ENCODE measurements at regions not wholly inside any gene's neighbourhood (a gene's known extent, or its start where the extent isn't known, plus 50 kb on each side); places are given as distances from the start of the nearest gene placed in this dataset.
"Not testable (repeated sequence)": the region's sequence is repeated elsewhere in the genome, so short reads cannot be mapped to it uniquely, and the experiment has no call there.

DNA sequence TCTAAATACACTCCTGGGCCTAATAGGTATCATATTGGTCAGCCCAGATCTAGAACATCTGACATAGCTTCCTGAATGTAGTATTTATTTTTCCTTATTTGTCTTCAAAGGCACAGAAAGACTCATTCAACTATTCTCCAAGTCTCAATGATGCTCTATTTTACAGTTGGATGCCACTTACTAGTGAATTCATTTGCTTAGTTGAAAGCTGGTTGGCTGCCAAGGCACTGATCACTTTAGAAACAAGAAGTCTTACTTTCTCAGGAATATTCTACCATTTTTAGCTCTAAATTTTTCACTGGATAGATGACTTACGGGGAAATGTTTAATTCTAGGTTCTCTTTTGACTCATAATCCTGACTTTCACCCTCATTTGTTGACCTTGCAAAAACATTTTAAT is 863.4 kb downstream of the SORCS1 start:
- peak; percentile 4 for DNase-seq (ENCODE audit: low read depth, low spot score)

DNA sequence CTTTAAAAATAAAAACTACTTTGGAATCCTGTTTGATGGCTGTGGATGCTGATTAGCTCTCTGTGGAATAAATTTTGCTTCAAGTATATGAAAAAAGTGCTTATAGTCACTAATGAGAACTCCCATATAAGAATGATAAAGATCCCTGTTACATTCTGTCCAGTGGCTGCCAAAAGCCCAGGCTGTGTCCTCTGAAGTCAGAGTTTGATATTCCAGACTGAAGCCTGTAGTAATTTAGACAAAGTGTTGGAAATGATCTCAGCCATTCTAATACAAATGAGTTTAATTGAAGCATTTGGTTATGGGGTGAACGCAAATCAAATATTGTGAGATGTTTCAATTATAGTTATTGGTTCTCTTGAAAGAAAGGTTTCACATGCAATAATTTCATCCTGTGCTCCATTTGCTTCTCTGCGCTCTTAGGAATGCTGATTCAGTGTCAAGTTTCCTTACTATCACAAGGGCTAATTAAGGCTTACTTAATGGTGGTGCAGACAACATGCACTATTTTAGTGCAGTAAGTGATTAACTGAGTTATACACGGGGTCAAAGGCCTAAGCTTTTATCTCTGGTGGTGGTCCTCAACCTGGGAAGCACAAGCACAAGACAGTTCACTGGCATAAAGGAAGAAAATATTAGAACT is 867.6 kb downstream of the SORCS1 start:
- DNase-seq (ENCODE audit: low read depth, low spot score): no peak

DNA sequence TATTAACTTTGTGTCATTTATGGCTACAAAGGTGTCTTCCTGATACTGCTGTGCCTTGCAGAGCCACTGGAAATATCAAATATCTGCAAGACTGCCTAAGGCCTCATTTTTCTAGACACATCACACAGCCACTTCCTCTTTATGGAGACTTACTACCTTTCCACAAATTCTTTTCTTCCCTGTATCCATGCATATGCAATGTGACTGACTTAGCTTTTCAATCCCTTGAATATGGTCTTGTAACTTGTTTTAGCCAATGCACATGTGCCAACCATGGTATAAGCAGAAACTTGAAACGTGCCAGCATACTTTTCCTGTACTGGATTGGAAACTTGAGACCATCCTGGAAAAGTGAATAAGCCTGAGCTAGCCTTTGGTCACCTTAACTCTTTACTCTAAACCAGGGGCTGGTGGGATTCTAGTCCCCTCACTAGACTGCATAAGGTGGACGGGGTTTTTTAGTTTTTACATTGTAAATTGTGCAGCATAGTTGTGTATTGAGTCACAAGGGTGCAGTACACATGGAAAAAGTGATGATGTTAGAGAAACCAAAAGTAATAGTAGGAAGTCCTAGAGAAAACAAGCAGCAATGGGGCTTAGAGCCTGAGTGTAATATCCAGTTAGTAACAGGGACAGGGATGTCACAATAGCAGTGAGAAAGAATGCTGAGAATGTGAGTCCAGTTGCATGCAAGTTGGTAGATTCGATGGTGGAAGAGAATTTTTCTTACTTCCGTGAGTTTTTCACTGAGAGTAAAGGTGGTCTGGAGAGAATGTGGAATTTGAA is 879.5 kb downstream of the SORCS1 start:
- DNase-seq (ENCODE audit: low read depth, low spot score): peak; percentile 23

DNA sequence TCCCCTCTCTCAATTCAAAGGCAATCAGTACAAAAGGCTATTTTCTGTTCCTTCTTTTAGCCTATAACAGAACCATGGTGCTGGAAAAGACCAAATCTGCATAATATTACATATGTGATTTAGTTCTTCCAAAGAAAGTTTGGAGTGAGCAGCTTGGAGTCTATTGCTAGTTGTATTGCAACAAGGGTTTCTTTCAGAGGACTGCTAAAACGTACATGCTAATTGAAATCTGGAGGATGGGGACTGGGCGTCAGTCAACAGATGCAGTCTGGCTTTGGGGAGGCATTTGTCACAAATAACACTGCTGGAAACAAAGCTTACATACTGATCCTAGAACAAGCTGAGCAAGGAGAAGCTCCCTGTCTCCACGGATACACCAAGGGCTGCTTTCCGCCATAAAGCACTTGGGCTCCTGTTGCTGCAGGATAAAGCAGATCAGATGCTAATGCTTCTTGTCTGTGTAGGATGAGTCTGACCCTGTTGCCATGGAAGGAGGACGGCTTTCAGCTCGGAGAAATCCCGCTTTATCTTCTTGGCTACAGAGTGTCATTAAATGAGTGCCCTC is 883.5 kb downstream of the SORCS1 start:
- no peak for DNase-seq (ENCODE audit: low read depth, low spot score)

DNA sequence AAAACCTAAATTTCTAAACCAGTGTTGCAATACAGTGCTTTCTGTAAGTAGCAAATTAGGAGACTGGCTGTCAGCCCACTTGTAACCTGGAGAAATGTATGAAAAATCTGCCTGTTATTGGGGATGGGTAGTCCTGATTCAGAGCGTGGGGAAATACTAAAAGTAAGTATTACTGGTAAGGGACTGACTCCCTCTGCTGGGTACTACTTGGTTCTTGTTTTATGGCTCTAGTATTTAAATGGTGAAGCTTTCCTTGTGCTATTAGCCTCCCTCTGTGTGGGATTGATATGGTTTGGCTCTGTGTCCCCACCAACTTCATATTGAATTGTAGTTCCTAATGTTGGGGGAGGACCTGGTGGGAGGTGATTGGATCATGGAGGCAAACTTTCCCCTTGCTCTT is 886.1 kb downstream of the SORCS1 start:
- no peak for DNase-seq (ENCODE audit: low read depth, low spot score)

DNA sequence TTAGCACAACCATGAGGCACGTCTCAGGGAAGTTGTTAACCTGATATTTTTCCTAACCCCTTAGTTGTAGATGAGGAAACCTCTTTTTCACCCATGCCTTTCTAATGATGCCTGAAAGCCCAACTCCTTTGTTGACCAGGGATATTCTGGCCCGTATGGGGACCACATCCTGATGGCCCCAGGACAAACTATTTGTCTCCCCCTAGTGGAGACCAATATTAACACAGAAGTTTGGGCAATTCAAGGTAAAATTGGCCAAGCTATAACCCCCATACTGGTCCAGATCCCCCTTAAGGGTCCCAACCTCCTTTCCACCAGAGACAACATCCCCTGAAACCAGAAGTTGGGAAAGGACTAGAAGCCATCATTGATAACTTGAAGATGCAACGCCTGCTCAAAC is 893.3 kb downstream of the SORCS1 start:
- DNase-seq (ENCODE audit: low read depth, low spot score): no peak

DNA sequence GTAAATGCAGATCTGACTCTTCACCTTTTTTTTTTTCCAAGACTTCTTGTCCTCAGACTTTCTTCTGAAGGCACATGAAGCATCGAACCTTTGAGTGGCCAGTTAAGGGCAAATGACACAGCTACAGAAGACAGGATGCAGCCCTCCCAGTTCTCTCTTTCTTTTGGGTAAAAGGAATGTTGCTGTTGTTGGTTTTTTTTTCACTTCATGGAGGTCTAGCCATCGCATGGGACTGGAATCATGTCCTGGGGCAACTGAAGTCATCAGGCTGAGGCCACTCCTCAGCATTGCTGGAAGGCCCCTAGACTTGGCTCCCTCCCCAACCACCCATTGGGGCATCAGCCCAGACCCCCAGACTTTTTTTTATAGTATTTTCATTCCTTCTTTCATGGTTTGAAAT is 896.5 kb downstream of the SORCS1 start:
- no peak for DNase-seq (ENCODE audit: low read depth, low spot score)

DNA sequence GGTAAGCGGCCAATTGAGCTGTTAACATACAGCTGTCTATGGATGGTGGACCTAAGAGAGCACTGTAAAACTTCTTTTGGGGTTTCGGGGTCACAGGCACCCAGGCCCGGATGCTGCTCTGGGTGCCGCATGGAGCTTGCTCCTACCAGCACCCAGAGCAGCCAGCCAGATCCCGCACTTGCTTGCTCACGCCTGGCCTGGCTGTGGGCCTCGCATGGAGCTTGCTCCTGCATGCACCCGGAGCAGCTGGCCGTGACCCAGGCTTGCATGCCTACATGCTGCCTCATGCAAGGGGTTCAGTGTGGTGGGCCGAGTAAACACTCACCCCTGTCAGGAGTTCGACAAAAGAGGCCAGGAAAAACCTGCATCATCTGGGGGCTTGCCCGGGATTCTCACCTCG is 896.9 kb downstream of the SORCS1 start:
- DNase-seq (ENCODE audit: low read depth, low spot score): no peak

DNA sequence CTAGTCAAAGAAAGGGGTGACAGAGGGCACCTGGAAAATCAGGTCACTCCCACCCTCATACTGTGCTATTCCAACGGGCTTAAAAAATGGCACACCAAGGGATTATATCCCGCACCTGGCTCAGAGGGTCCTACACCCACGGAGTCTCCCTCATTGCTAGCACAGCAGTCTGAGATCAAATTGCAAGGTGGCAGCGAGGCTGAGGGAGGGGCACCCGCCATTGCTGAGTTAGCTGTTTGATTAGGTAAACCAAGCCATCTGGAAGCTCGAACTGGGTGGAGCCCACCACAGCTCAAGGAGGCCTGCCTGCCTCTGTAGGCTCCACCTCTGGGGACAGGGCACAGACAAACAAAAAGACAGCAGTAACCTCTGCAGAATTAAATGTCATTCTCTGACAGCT is 907.1 kb downstream of the SORCS1 start:
- DNase-seq (ENCODE audit: low read depth, low spot score): not testable (repeated sequence)

DNA sequence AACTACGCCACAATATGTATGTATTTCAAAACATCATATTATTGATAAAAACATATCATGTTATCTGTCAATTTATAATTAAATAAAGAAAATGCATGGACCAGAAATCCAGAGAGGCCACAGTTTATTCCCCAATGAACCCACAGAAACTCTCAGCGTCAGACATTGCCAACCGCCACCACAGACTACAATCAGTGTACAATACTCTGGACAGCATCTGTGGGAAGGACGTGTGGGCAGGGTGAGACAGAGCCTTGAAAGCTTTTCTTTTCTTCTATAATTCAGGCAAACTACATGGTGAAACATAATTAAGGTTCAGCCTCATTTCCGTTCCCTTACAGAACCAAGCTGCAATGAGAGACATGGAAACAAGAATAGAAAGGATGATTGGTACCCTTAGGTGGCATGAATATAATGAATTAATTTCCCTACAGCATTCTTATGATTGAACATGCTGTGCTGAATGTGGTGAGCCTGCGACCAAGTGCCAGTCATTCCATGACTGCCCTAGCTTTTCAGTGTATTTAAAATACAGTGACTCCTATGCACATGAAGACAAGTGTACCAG is 909.3 kb downstream of the SORCS1 start:
- peak; percentile 29 for DNase-seq (ENCODE audit: low read depth, low spot score)

DNA sequence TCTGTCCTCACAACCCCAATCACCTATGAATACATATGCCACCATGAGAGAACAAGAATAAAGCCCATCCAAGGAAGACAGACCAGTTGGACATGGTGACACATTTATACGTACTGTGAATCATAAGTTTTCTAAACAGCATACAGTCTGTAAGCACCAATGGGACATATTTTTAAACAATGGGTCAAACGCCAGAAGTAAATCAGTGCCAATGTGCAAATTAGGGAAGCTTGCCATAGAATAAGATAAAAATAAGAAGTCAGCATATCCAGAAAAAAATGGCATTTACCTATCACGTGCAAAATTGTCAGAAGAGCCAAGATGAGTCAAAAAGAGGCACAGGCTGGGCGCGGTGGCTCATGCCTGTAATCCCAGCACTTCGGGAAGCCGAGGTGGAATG is 910.4 kb downstream of the SORCS1 start:
- no peak for DNase-seq (ENCODE audit: low read depth, low spot score)

DNA sequence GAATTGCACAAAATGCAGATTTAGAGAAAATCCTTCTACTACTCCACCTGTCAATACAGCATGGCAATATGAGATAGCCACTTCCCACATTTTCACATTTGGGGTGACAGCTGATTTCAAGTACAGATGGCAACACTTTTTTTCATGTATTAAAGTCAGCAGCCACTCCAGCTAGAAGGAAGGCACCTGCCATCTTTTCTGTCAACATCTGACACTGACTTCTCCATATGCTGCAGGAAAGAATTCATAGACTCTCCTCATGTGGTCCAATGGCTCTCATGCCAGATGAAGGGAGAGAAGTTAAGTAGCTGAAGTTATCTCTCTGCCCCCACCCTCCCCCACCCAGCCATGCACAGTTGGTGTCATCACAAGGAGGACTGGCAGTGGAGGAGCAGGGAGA is 912.0 kb downstream of the SORCS1 start:
- no peak for DNase-seq (ENCODE audit: low read depth, low spot score)

DNA sequence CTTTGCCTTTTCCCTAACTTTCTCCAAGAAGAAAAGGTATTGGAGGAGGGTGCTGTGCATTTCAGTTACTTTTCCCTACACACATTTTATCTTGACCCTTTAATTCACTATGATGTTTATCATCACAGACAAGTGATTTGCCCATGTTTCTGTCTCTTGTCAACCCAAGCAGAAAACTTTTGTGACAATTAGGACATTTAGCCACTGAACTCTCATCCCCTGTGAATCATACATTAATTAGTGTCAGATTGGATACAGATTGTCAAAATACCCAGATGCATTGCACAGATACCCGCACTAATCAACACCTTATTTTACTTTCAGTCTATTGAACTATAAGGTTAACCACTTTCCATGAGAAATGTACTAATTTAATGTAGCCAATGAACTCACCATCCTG is 912.9 kb downstream of the SORCS1 start:
- DNase-seq (ENCODE audit: low read depth, low spot score): no peak

DNA sequence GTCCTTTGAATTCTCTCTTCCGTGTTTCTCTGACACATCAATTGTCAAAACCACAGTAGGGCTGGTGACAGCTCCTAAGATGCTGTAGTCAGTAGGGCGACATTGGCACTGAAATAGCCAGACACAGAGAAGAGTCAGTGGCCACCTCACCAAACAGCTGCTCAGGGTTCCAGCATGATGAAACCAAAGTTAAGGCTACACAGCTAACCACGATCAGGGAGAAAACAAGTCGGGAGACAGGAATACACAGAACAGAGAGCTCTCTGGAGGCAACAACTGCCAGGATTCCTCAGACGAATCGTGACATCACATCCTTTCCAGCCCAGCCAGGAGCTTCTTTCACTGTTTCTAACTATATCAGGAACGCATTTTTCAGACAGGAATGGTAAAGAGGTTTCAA is 922.2 kb downstream of the SORCS1 start:
- DNase-seq (ENCODE audit: low read depth, low spot score): no peak

DNA sequence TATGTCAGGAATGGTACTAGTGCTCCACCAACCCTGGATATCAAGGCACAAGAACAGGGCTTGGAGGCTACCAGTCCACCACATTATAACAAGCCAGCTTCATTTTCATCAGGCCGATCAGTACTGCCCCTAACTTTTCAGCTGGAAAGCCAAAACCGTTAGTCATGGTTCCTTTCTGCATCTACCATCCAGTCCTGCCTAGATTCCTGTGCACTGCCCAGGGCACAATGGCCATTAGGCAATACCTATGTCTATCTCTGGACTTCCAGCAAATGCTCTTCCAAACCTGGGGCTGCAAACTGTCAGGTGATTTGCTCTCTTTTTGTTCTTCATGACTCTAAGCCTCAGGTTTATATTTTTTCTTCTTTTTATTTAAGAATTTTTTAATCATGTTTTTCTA is 937.7 kb downstream of the SORCS1 start:
- DNase-seq (ENCODE audit: low read depth, low spot score): no peak

DNA sequence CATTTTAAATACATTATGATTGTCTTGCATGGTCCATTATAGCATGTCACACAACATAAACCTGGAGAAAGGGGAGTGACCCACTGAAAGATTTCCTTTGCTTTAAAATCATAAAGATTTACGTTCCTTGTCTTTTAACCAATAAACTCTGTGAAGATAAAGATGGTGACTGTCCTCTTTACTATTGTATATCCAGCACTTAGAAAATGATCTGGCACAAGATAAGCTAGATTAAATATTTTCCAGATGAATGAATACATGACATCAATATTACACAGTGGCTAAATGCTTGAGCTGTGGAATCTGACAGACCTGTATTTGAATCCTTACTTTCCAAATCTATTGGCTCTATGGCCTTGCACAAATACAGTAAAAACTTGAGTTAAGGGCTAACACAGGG is 938.4 kb downstream of the SORCS1 start:
- DNase-seq (ENCODE audit: low read depth, low spot score): no peak

DNA sequence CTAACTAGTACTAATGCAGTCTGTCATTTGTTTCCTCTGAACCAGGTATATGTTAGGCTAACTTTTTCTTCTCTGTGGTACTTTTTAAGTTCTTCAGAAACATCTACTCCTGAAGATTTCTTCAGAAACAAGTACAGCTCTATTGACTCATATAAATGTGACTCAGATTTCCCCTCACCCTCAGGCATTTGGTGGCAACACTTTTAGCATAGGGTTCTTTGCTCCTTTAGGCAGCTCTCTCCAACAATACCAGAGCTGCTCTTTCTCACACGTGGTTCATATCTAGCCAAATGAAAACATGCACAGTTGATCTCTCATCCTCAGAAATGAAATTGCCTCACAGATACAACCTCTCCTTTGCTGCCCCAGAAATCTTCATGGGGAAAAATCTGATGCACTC is 939.8 kb downstream of the SORCS1 start:
- DNase-seq (ENCODE audit: low read depth, low spot score): peak; percentile 11

DNA sequence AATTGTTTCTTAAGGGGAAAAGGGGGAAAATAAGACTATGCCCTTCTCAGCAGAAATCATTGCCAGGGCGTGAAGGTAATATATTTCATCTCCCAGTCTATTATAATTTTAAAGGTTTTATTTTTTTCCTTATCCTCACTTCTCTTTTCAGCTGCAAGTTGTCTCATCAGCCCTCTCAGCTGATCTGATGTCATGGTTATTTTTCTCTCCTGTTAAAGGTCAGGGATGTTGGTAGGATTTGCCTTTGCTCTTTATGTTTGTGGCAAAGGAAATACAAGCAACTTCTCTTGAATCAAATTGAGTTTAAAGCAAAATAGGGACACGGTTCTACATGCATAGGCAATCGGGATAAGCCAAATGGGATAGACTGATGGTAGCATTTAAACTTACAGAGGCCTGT is 946.9 kb downstream of the SORCS1 start:
- DNase-seq (ENCODE audit: low read depth, low spot score): no peak

DNA sequence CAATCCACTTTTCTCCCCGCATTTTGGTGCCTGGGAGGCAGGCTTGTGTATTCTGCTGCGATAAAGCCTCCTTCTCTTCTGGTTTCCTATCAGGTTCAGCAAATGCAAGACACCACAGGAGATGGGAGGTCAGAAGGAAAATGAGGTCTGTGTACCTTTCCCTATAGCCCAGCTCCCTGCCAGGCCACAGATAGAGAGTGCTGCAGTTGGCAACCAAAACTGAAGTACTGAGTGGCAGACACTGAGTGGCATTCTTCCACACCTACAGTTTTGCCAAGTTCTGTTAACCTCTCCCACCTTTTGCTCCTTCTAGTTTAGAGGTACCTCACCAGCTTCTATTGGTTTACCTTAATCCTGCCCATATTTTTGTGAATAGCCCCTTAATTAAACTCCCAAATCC is 948.4 kb downstream of the SORCS1 start:
- DNase-seq (ENCODE audit: low read depth, low spot score): no peak

DNA sequence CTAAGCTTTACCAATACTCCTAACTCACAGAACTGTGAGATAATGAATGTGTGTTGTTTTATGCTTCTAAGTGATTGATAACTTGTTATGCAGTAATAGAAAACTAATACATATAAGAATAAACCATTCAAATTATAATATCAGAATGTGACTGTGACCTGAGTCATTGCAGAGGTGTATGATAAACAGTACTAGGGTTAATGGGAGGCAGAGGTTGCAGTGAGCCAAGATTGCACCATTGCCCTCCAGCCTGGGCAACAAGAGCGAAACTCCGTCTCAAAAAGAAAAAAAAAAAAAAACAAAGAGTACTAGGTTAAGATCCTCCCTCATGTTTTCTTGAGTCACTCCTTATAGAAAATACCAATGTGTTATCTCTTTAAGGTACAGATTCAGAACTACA is 950.3 kb downstream of the SORCS1 start:
- DNase-seq (ENCODE audit: low read depth, low spot score): no peak

DNA sequence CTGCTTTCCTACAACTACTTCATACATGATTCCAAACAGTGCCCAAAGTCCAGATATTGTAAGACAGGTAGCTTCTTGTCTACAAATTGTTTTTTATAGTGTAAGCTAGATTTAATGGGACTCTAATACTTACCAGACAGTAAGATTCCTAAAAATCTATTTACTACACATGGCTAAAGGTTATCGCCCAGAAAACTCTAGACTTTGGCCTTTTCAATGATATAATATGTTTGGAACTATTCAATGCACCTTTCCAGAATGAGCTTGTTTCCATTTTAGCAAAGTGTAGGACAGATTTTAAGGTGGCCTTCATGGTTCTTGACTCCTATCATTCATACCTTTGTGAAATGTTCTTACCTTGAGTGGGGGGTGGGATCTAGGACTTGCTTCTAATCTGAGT is 951.0 kb downstream of the SORCS1 start:
- DNase-seq (ENCODE audit: low read depth, low spot score): no peak

DNA sequence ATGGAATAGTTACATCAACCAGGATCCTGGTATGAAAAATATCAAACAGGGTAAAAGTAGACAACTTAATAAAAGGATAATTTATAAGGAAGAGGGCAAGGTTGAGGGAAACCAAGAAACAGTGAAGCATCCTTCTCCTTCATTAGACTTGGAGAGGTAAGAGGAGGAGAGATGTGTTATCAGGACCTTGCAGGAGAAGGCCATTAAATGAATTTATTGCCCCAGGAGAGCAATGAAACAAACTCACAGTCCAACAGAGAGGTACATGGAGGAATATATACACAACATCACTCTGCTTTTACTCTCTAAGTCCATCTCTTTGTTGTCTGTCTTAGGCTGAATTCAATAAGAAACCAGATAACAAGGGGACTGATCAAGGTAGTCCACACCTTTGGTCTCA is 966.2 kb downstream of the SORCS1 start:
- DNase-seq (ENCODE audit: low read depth, low spot score): no peak

DNA sequence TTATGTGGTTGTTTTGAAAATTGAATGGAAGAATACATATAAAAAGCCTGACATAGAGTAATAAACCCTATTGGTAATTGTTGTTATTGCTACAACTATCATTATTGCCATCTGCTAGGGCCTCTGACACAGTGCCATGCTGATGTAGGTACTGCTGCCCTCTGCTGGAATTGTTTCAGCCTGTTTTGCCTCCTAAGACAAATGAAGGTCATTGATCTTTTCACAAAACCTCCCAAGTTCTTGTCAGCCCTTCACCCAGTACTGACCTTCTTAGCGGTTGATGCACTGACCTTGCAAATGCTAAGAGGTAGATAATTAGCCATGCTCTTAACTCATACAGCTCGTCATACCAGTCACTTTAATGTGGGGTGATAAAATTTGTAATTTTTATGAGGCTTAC is 975.2 kb downstream of the SORCS1 start:
- peak; percentile 46 for DNase-seq (ENCODE audit: low read depth, low spot score)
